ENCODE measurements at regions not wholly inside any gene's neighbourhood (a gene's known extent, or its start where the extent isn't known, plus 50 kb on each side); places are given as distances from the start of the nearest gene placed in this dataset.

DNA sequence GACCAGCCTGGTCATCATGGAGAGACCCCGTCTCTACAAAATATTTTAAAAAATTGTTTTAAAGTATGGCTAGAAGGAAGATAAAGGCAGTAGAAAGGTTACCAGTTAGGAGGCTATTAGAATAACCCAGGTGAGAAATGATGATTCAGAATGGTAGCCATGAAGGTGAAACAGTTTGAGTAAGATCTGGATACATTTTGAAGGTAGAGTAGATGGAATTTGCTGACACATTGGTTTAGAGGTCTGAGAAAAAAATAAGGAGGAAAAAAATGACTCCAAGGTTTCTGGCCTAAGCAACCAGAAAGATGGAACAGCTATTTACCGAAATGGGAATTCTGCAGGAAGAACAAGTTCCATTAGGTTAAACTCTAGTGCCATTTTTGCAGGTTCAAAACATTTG, 167.9 kb upstream of the TAB2 start:
- TF ChIP-seq, protein P1, sequence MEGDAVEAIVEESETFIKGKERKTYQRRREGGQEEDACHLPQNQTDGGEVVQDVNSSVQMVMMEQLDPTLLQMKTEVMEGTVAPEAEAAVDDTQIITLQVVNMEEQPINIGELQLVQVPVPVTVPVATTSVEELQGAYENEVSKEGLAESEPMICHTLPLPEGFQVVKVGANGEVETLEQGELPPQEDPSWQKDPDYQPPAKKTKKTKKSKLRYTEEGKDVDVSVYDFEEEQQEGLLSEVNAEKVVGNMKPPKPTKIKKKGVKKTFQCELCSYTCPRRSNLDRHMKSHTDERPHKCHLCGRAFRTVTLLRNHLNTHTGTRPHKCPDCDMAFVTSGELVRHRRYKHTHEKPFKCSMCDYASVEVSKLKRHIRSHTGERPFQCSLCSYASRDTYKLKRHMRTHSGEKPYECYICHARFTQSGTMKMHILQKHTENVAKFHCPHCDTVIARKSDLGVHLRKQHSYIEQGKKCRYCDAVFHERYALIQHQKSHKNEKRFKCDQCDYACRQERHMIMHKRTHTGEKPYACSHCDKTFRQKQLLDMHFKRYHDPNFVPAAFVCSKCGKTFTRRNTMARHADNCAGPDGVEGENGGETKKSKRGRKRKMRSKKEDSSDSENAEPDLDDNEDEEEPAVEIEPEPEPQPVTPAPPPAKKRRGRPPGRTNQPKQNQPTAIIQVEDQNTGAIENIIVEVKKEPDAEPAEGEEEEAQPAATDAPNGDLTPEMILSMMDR (IDR thresholded peaks at IDR 0.05; ENCODE audit: low read depth, low read length): no peak
- no peak for DNase-seq (ENCODE audit: extremely low read depth, low read depth)

DNA sequence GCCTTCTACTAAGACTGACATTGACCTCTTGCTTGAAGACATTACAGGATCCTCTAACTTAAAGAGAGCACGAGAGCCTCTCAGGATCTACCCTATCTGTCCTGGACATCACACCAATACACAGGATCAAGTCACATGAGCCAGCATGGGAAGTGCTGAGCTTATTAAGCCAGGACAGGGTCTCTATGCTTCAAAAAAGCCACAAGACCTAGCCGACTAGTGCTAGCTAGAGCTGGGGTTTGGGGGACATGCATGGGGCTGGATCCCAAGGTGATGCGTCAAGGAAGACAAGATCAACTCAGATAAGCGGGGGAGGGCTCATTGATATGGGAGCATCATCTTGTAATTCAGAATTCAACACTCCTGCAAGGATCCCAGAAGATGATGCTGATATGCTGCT, 167.2 kb upstream of the TAB2 start:
- TF ChIP-seq, protein P1 (IDR thresholded peaks at IDR 0.05; ENCODE audit: low read depth, low read length): no peak
- no peak for DNase-seq (ENCODE audit: extremely low read depth, low read depth)

DNA sequence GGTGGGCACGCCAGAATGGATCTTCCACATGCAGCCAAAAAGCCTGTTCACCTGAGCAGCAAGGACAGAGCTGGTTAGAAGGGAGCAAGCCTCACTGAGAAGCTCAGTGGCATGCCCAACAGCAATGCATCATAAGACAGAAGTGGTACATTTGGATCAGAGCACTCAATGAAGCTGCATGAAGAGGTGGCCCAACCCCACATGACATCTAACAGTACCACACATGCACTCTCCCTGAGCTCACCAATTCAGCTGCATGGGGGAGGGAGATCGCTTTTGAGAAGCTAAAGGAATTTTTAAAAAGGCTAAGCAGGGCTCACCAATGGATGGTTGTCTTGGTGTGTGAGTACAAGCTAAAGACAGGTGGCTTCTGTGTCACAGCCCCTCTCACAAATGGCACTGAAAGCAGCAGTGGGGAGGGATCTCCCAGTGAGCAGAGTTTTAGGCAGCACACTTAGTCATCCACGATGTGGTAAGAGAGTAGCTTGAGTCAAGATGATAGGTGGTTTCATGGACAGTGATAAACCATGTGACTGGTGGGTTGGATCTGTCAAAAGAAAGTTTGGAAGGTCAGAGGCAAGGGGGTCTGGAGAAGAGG, 166.6 kb upstream of the TAB2 start:
- no peak for DNase-seq (ENCODE audit: extremely low read depth, low read depth)
- TF ChIP-seq, protein P1 (IDR thresholded peaks at IDR 0.05; ENCODE audit: low read depth, low read length): no peak

DNA sequence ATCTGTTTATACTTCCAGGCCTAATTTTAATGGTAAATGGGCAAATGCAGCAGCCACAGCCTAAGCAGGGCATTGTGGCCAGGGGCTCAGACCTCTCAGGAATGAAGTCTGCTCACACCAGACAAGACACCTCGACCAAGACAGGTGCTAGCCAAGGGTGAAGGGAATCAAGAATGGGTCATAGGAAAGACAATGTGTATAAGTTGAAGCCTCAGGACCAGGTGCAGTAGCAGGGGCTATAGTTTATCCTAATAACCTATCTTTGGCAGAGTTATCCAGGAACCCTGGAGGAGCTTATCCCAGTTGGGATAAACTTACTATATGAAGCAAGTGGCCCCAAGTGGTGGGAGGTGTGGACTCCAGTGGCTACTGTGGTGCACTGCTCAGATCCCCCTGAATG, 165.0 kb upstream of the TAB2 start:
- TF ChIP-seq, protein P1 (IDR thresholded peaks at IDR 0.05; ENCODE audit: low read depth, low read length): no peak
- DNase-seq (ENCODE audit: extremely low read depth, low read depth): no peak

DNA sequence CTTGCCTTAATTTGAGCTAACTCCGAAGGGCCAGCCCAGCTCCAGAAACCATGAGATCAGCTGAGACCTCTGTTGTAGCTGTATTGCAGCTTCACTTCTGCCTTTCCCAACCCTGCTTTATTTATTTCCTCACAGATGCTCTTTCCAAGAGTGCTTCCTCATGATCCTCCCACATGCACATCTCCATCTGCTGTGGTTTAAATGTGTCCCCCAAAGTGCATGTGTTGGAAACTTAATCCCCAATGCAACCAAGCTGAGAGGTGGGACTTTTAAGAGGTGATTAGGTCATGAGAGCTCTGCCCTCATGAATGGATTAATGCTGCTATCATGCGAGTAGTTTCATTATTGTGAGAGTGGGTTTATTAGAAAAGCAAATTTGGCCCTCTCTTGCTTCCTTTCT, 164.4 kb upstream of the TAB2 start:
- TF ChIP-seq, protein P1 (IDR thresholded peaks at IDR 0.05; ENCODE audit: low read depth, low read length): no peak

DNA sequence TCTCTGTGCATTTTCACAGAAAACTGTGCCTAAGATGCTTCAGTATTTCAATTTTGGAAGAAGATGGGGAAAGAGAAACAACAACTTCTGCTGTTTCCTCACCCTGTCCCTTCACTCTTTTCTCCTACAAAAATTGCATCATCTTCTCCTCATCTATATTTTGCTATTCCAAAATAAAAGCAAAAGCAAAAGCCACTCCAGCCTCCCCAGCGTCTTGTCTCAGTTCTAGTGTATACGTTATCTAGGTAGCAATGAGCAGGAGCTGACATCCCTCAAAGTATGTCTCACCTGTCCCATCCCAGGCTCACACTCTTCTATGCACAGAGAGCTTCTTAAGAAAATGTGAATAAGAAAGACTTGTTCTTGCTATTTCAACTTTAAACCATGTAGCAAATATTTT, 163.8 kb upstream of the TAB2 start:
- TF ChIP-seq, protein P1 (IDR thresholded peaks at IDR 0.05; ENCODE audit: low read depth, low read length): no peak
- no peak for DNase-seq (ENCODE audit: extremely low read depth, low read depth)

More for the DNA sequence above, 164.4 kb upstream of the TAB2 start:
- DNase-seq (ENCODE audit: extremely low read depth, low read depth): no peak

DNA sequence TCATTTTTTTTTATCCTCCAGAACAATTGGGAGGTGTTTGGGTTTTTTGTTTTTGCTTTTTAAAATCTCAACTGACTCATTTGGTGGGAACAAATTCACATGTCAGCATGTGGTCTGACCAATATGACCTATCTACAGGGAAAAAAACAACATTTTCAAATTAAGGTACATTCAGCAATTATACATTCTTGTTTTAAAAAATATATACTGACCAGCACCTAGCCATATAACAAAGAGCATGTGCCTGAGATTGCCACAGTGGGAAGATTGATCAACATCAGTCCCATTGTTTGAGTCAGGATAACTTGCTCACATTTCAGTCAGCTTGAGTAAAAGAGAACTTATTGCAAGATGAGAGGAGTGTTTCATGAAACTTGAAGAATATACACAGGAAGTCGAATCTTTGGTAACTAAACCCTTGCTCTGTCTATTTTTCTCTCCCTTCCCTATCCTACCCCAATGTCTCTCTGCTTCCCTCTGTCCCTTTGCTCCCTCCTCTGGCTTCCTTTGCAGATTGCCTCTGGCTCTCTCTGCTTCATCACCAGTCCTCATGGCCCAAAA, 163.2 kb upstream of the TAB2 start:
- TF ChIP-seq, protein P1 (IDR thresholded peaks at IDR 0.05; ENCODE audit: low read depth, low read length): no peak
- DNase-seq (ENCODE audit: extremely low read depth, low read depth): no peak
